ENCODE measurements at regions not wholly inside any gene's neighbourhood (a gene's known extent, or its start where the extent isn't known, plus 50 kb on each side); places are given as distances from the start of the nearest gene placed in this dataset.

DNA sequence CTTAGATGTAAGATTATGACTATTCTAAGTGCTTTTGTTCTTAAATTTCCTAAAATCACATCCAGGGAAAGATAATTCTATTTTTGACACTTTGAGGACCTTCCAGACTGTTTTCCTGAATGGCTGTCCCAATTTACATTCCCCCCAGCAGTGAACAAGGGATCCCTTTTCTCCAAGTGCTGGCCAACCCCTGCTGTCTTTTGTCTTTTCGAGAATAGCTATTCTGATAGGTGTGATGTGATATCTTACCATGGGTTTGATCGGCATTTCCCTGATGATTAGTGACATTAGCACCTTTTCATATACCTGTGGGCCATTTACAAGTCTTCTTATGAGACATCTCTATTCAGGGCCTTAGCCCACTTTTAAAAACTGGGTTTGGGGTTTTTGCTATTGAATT is 526.7 kb upstream of the FZD8 start:
- no peak for TF ChIP-seq POLR2A (IDR thresholded peaks at IDR 0.05)
- TF ChIP-seq, protein P1, sequence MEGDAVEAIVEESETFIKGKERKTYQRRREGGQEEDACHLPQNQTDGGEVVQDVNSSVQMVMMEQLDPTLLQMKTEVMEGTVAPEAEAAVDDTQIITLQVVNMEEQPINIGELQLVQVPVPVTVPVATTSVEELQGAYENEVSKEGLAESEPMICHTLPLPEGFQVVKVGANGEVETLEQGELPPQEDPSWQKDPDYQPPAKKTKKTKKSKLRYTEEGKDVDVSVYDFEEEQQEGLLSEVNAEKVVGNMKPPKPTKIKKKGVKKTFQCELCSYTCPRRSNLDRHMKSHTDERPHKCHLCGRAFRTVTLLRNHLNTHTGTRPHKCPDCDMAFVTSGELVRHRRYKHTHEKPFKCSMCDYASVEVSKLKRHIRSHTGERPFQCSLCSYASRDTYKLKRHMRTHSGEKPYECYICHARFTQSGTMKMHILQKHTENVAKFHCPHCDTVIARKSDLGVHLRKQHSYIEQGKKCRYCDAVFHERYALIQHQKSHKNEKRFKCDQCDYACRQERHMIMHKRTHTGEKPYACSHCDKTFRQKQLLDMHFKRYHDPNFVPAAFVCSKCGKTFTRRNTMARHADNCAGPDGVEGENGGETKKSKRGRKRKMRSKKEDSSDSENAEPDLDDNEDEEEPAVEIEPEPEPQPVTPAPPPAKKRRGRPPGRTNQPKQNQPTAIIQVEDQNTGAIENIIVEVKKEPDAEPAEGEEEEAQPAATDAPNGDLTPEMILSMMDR (IDR thresholded peaks at IDR 0.05), result no peak

All from Peyer's patch (tissue), 4 donors.